Kidney (tissue), 13 donors: ENCODE measurements at regions not wholly inside any gene's neighbourhood (a gene's known extent, or its start where the extent isn't known, plus 50 kb on each side); places are given as distances from the start of the nearest gene placed in this dataset.

Experiments
- DNase-seq, 5 donors: peaks; one replicate each; pipeline ENCODE4 v3.0.0-alpha.2; 2013 to 2020
- FAIRE-seq: peaks from 2 replicates; lab custom pipeline; 2012; peaks lifted over from hg19 to GRCh38; lab: Jason Lieb, UNC
- H3K27ac ChIP-seq, 2 donors: one replicate each; pipeline ENCODE4 v1.7.0; 2013; ENCODE audit warnings: low read depth in 2 of 2, low read length in 2 of 2, inconsistent platforms in 1 of 2
- H3K27me3 ChIP-seq: one replicate; pipeline ENCODE4 v1.7.1; 2013; ENCODE audit warnings: low read length, inconsistent platforms; ENCODE audit not compliant: control insufficient read depth, insufficient read depth
- H3K36me3 ChIP-seq, 3 donors: one replicate each; pipeline versions ENCODE4 v1.7.0 to v1.7.1; 2013; ENCODE audit warnings: low read length in 3 of 3, control low read depth in 1 of 3, inconsistent platforms in 1 of 3; ENCODE audit not compliant: insufficient read depth in 3 of 3, control insufficient read depth in 2 of 3
- H3K4me1 ChIP-seq, 3 donors: one replicate each; pipeline versions ENCODE4 v1.7.0 to v1.7.1; 2013; ENCODE audit warnings: low read length in 3 of 3, inconsistent platforms in 1 of 3, low read depth in 1 of 3; ENCODE audit not compliant: control insufficient read depth in 2 of 3, insufficient read depth in 2 of 3
- H3K4me3 ChIP-seq, 3 donors: one replicate each; pipeline versions ENCODE4 v1.7.0 to v1.8.1; 2013; ENCODE audit warnings: low read length in 3 of 3, control low read depth in 1 of 3, inconsistent platforms in 1 of 3
- H3K9ac ChIP-seq, 3 donors: one replicate each; pipeline versions ENCODE4 v1.7.0 to v1.7.1; 2013; ENCODE audit warnings: low read length in 3 of 3, control low read depth in 1 of 3, inconsistent platforms in 1 of 3
- H3K9me3 ChIP-seq, 3 donors: one replicate each; pipeline versions ENCODE4 v1.7.0 to v1.7.1; 2013; ENCODE audit warnings: low read length in 3 of 3, control low read depth in 1 of 3, inconsistent platforms in 1 of 3; ENCODE audit not compliant: control insufficient read depth in 2 of 3, insufficient read depth in 1 of 3
- CTCF ChIP-seq: IDR thresholded peaks from 3 replicates; pipeline ENCODE4 v1.5.1; 2012; ENCODE audit warnings: mild to moderate bottlenecking, moderate library complexity, borderline replicate concordance; ENCODE audit not compliant: insufficient read depth; ENCODE audit errors: extremely low read depth
- intact Hi-C: fragments of 100-400 bp; cut with DNase I; formaldehyde crosslinking; loops from one replicate; pipeline ENCODE4 v1.11.1; 2022
- donor health status: control.
- donor health status: control.
- donor health status: control.
- donor health status: control.
- donor health status: control.
- donor health status: DM: yes; HTN: yes; CAD: no.
- donor health status: Normal renal cell carcinoma (clear cell type).

- DNase-seq, result no peak
- no peak for FAIRE-seq
Observed at GRCh38 chr6:7048894-7049293, 58.9 kb upstream of the RREB1 start.

GRCh38 chr6:7050004-7050403 lies 57.8 kb upstream of the RREB1 start:
- H3K9ac ChIP-seq, result no peak overlapping the region
- no peak overlapping the region for H3K27ac ChIP-seq
- H3K36me3 ChIP-seq, result no peaks in the 10 kb centered on the region
- no peak overlapping the region for H3K4me3 ChIP-seq
- DNase-seq (no peak), FAIRE-seq (no peak)
- intact Hi-C loops, result no loop called here
- H3K9me3 ChIP-seq, result no peaks in the 10 kb centered on the region
- TF ChIP-seq CTCF, result no peak
- no peaks in the 10 kb centered on the region for H3K27me3 ChIP-seq
- no peaks in the 10 kb centered on the region for H3K4me1 ChIP-seq

More at GRCh38 chr6:7048894-7049293, 58.9 kb upstream of the RREB1 start:
- no peak for TF ChIP-seq CTCF
- Histone ChIP-seq H3K9ac (no peak overlapping the region), H3K27ac (no peak overlapping the region), H3K27me3 (no peaks in the 10 kb centered on the region), H3K36me3 (no peaks in the 10 kb centered on the region), H3K9me3 (no peaks in the 10 kb centered on the region), H3K4me1 (no peaks in the 10 kb centered on the region), H3K4me3 (no peak overlapping the region)
- intact Hi-C loops, result no loop called here

DNA sequence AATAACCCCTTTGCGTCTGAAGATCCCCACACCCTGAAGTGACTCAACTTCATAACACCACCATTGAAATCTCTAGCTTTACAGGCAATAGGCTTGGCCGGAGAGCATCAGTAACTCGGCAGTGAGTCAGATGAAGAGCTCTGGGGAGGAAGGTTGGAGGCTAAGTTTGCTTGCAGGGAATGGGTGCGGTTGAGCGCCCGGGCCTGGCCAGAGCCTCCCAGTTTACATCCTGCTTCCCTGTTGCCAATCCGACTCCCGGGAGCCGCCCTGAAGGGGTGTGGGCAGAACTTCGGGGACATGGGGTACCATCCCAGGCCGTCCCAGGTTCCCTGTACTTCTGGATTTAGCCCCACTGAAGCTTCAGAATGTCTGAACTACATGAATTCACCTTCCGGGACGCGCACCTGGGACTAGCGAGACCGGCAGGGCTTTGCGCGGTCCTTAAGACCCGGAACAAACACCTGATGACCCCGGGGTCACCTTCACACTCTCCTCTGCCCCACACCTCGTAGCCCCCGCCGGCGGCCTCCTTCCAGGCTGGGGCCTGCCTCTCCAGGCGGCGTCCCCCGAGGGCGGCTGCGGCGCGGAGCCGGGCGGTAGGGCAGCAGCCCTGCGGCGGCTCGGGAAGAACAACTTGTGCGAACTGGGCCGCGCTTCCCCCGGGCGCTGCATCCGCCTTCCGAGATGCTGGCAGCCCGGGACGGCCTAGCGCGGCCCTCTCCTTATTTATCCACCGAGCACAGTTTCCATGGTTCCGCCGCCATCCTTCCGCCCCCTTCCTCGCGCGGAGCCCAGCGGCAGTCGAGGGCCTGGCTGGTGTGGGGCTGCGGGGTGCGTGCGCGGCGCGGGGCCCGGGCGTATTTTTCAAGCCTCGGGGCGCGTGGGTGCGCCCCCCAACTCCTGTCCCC lies 56.6 kb upstream of the RREB1 start:
- intact Hi-C loops, result no loop called here
- Histone ChIP-seq H3K27me3 (no peaks in the 10 kb centered on the region), H3K27ac (peak overlapping the region; percentile 63 to 75), H3K4me3 (peak overlapping the region in 1 of 3 donors; percentile 51), H3K9me3 (no peaks in the 10 kb centered on the region), H3K36me3 (no peaks in the 10 kb centered on the region), H3K4me1 (no peaks in the 10 kb centered on the region), H3K9ac (peak overlapping the region in 1 of 3 donors; percentile 51)
- DNase-seq (peak; percentile 59 to 89 (median 70)), FAIRE-seq (no peak)
- no peak for TF ChIP-seq CTCF
